NCI-H2107 treated with DMSO at 0.1 percent for 48 hours (cell line): ENCODE measurements at regions not wholly inside any gene's neighbourhood (a gene's known extent, or its start where the extent isn't known, plus 50 kb on each side); places are given as distances from the start of the nearest gene placed in this dataset.
"Not testable (repeated sequence)": the region's sequence is repeated elsewhere in the genome, so short reads cannot be mapped to it uniquely, and the experiment has no call there.

ENCODE experiments used
- DNase-seq: peaks from one replicate; lab custom pipeline; 2025; ENCODE audit not compliant: unreplicated experiment; lab: John Stamatoyannopoulos, UW

GRCh38 chr2:8225798-8226197 lies 456.1 kb upstream of the ID2 start:
- DNase-seq = no peak

DNA sequence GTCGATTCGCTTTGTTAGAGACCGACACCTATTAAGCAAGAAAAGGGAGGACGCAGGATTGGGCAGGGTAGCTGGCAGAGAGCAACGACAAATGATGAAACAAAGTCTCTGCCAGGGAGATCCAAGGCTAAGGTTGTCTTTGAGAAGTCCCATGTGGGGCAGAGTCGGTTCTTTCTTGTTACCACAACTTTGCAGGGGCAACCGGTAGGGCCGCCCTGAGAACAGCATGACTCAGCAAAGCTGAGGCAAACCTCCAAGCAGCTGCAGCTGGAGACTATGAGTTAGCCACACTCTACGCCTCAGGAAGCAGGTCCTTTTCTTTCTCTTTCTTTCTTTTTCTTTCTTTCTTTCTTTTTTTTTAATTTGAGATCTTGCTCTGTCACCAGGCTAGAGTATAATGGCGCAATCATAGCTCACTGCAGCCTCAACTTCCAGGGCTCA lies 452.3 kb upstream of the ID2 start:
- no peak for DNase-seq

DNA sequence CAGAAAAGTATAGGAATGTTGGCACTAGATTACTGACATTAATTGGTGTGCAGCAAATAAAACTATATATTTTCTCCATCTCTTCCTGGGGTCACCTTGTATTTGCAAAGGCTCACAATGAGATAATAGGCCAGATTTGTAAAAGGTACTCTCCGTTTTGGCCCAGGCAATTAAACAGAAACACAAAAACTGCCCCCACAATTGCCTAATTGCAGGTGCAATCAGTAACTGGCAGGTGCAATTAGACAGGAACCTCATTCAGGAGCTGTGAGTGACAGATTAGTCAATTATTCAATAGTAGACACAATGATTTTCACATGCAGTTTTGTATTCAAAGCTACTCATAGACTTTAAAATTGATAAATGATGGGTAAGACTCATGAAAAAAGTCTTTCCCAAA lies 451.4 kb upstream of the ID2 start:
- no peak for DNase-seq

- no peak for DNase-seq
Measured at GRCh38 chr2:8231902-8232301, 450.0 kb upstream of the ID2 start.

- DNase-seq = no peak
Measured at GRCh38 chr2:8232871-8233270, 449.0 kb upstream of the ID2 start.

GRCh38 chr2:8234253-8234652 lies 447.6 kb upstream of the ID2 start:
- peak; percentile 23 for DNase-seq

DNA sequence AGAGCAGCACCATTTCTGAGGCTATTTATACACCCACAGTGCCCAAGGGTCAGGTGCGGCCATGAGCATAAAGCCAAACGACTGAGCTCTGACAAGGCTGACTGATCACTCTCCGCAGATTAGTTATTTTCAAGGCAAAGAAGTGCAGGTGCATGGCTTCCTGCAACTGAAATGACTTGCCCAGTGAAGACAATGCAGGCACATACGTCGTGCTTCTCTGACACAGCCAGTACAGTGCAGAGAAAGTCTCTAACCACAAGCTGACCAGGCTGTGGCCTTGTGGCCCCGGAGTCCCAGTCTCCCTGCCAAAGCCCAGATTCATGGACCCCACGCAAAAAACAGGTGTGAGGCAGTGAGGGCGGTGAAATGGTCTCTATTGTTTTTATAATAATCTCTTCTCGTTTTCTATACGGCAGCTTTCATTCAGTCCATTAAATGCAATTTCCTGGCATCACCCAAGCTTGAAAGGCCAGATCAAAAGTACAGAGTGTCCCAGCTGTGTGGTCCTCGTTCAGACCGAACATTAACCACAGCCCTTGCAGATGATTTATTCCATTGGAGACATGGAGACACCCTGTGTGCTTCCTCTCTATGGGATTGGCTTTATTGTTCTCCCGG lies 447.0 kb upstream of the ID2 start:
- DNase-seq = peak; percentile 64

GRCh38 chr2:8235419-8235818 lies 446.4 kb upstream of the ID2 start:
- DNase-seq = no peak

DNA sequence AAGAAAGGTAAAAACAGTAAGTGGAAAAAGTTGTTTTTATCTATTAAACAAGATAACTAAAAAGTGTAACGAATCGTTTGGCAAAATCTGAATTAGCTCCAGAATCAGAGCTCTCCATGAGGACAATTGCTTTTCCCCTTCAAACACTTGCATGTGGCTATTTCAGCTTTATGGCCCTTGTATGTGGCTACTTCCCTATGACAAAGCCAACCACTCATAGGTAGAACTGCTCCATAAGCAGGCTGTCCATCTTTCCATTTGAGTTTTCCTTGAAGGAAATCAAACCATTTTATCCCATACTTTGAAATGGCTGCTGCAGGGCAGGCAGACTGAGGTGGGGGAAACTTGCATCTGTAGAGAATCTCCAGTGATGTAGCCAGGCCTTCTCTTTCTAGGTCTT lies 445.5 kb upstream of the ID2 start:
- DNase-seq = no peak

DNA sequence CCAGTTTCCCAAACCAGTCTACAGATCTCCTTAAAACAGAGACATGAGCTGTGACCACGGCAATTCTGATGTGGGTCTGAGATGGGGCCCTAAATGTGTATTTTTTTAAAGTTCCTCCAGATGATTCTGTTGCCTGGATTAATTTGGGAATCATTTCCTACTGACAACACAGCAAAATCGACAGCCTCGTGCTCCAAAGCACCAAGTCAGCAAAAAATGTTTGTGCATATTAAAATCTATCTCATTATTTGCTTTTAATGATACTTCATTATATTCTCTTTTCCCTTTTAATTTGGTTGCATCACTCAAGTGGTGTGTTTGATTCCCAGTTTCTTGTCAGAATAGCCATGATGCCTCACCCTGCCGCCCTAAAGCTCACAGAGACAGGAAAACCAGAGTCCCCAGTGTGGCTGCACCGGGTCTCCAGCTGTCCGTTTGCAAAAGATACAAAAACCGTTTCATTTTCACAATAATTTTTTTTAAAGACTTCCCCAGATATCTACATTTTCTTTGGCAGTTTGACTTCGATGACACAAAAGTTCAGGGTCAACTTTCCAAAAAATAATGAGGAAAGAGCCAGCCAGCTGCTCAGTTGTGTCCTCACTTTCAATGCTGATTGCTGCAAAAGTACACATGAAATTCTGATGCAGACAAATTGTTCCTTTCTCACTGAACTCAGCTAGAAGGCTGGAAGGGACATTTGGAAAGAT lies 443.2 kb upstream of the ID2 start:
- no peak for DNase-seq

GRCh38 chr2:8239531-8240088 lies 442.2 kb upstream of the ID2 start:
- no peak for DNase-seq

- DNase-seq = no peak
Measured at GRCh38 chr2:8241317-8241716, 440.5 kb upstream of the ID2 start.

- no peak for DNase-seq
Measured at GRCh38 chr2:8242739-8243138, 439.1 kb upstream of the ID2 start.

GRCh38 chr2:8243748-8244400 lies 438.0 kb upstream of the ID2 start:
- no peak for DNase-seq

- no peak for DNase-seq
Measured at GRCh38 chr2:8244639-8245038, 437.2 kb upstream of the ID2 start.

- DNase-seq = no peak
Measured at GRCh38 chr2:8246137-8246536, 435.7 kb upstream of the ID2 start.

DNA sequence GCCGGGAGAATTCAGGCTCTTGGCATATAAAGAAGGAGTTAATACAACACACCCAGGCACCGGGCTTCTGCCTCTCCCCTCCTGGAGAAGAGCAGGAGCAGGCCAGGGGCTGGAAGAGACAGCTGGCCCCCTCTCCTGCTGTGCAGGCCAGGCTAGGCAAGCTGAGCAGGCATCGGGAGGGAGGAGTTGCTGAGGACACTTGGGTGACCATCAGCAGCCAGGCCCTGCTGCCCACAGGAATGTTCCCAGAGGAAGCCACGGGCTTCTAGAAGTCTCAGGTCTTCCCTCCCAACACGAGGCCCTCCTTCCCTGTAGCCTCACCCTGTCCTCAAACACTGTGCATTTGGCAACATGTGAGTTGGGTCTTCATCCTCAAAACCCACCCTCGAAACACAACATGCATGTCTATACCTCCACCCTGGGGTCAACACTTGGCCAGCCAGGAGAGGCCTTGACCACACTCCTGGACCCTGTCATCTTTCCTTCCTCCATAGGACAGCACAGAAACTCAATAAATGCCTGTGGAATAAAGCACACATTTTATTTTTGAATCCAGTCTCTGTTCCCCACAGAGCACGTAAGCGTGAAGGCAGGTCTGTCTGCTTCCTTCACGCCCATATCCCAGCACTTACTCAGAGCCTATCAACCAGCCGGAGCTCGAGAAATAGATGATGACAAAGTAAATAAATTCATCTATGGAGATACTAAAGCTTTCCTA lies 433.8 kb upstream of the ID2 start:
- no peak for DNase-seq

DNA sequence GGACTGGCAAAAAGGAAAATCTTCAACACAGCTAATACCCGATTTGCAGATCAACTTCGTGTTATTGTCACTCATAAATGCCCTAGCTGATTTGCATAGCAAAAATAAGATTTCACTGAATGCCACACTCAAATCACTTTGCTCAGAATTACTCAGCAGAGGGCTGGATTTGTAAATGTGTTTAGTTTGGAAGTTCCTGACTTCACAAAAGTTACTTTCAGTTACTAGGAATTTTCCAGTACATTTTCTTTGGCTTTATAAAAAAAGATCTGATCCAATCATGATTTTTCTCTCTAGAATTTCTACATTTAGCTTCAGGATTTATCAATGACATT lies 433.3 kb upstream of the ID2 start:
- no peak for DNase-seq

GRCh38 chr2:8249141-8249540 lies 432.7 kb upstream of the ID2 start:
- DNase-seq = no peak

DNA sequence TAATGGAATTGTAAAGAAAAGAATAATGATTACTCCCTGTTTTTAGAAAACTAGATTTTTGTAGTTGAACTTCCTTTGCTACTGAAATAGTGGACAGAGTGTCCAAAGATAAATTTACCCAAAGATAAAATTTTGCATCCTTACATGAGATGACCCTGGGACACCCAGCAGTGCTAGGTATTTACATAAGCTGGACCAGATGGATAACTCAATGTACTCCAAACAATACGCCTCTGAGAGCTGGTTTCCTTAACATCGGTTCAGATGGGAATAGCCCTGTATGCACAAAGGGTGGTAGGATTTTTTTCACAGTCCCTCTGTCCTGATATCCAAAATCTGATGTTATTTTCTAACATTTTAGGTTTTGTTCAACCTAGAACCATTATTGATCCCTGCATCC lies 432.1 kb upstream of the ID2 start:
- DNase-seq = no peak

- not testable (repeated sequence) for DNase-seq
Measured at GRCh38 chr2:8250290-8250689, 431.6 kb upstream of the ID2 start.

DNA sequence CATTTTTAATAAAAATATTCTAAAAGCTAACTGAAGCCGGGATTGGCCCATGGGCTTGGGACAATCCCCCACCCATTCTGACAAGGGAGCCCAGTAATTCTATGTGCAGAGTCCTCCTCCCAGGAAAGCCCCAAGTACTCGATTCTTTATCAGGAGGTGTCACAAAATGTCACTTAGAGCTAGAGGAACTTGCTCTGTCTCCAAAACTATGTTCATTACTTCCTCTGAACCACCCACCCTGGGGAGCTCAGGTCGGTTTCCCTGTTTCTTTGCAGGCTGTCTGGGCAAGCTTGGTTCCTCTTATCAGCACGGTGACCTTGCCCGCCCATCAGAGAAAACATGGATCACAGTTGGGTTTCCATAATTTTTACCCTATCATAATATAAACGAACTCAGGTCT lies 430.6 kb upstream of the ID2 start:
- no peak for DNase-seq
